HT1080 (cell line): ENCODE measurements at regions not wholly inside any gene's neighbourhood (a gene's known extent, or its start where the extent isn't known, plus 50 kb on each side); places are given as distances from the start of the nearest gene placed in this dataset.
"Not testable (repeated sequence)": the region's sequence is repeated elsewhere in the genome, so short reads cannot be mapped to it uniquely, and the experiment has no call there.

Experiments used
- DNase-seq: peaks from one replicate; pipeline ENCODE4 v3.0.0-alpha.2; 2015; ENCODE audit warnings: low read depth

GRCh38 chr2:147310335-147311057 lies 534.3 kb upstream of the ACVR2A start:
- DNase-seq = no peak

DNA sequence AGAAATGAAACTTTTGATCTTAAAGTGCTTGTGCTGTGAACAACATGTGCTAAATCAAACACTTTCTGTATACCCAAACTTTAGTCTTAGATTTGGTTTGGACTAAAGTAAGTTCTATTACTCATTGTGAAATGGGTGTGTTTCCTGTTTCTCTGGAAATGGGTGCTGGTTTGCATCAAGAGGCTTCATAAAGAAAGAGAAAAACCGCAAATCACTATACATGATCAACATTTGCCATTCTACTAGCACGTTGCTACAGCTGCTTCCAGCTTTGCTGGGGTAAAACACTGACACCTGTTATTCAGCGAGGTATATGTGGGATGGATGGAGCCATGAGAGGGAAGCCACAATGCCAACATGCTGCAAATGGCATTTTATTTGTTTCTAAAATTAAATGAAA lies 547.0 kb upstream of the ACVR2A start:
- DNase-seq = no peak

- DNase-seq = no peak
These were observed 549.9 kb upstream of the ACVR2A start for GRCh38 chr2:147294825-147295392.

GRCh38 chr2:147293991-147294824 lies 550.6 kb upstream of the ACVR2A start:
- DNase-seq = no peak

DNA sequence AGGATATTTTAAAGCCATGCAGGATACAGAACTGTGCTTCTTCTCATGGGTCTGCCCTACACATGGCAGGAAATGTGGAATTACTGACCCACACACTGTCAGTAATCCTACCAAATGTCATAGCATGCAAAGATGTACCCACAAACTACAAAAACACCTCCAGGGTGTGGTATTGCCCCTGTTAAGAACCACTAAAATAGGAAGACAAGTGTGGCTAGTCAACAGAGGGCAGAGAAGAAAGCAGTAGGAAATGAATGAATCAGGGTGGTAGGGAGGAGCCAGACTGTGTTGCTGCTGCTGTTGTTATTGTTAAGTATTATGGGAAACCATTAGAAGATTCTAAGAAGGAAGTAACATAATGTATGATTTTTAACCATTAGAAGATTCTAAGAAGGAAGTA lies 556.7 kb upstream of the ACVR2A start:
- DNase-seq = peak; percentile 6

- DNase-seq = no peak
These were observed 568.9 kb upstream of the ACVR2A start for GRCh38 chr2:147275943-147276342.

GRCh38 chr2:147273628-147274027 lies 571.2 kb upstream of the ACVR2A start:
- DNase-seq = no peak

- DNase-seq = no peak
These were observed 571.7 kb upstream of the ACVR2A start for GRCh38 chr2:147273106-147273505.

DNA sequence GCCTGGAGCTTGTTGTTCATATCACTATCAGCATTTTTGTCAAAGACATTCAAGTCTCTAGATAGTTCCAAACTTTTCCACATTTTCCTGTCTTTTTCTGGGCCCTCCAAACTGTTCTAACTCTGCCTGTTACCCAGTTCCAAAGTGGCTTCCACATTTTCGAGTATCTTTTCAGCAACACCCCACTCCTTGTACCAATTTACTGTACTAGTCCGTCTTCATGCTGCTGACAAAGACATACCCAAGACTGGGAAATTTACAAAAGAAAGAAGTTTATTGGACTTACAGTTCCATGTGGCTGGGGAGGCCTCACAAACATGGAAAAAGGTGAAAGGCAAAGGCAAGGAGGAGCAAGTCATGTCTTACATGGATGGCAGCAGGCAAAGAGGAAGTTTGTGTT lies 575.2 kb upstream of the ACVR2A start:
- not testable (repeated sequence) for DNase-seq

GRCh38 chr2:147260241-147260640 lies 584.6 kb upstream of the ACVR2A start:
- no peak for DNase-seq

DNA sequence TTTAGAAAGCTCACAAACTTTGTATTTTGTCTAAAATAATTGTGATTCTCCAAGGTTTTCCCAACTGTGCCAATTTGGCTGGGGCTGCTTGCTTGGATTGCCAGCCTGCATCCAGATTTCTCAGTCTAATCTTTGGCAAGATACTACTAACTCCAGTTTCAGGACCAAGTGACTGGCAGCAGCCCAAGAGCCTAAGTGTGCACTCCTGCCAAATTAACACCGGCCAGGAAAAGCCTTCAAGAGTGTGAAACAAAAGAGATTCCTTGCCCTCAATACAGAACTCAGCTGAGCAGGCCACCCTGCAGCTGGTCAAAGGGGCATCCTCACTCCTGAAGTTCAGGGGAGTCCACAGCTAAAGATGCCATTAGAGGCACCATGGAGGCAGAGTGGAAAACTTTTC lies 589.0 kb upstream of the ACVR2A start:
- no peak for DNase-seq

GRCh38 chr2:147250652-147251356 lies 594.0 kb upstream of the ACVR2A start:
- no peak for DNase-seq

DNA sequence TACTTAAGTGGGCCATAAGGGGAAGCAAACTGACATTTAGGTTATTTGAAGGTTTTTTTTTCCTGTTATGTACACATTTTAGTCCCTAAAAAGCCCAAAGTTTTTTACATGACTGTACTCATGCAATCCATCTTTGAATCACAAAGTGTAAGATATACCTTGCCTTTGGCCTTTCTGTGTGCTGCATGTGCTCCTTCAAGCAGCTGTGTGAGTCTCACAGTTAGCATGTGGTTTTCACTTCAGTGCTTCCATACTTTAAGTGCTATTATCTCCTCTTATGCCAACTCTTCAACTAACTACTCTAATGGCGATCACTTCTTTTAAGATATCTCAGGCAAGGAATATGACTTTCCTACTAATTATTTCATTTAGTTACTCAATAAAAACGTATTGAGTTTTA lies 597.1 kb upstream of the ACVR2A start:
- DNase-seq = no peak

GRCh38 chr2:147242445-147242844 lies 602.4 kb upstream of the ACVR2A start:
- no peak for DNase-seq

DNA sequence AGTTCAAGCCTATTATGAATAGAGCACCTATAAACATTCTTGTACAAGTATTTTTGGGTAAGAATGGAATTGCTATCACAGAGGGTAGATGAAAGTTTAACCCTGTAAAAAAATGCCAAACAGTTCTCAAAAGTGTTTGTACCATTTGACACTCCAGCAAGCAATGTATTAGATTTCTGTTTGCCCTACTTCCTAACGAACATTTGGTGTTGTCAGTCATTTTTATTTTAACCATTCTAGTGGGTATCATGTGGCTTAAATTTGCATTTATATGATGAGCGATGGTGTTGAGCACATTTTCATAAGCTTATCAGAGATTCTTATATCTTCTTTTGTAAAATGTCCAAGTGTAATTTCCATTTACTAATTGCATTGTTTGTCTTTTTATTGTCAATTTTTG lies 608.2 kb upstream of the ACVR2A start:
- DNase-seq = no peak

- peak; percentile 23 for DNase-seq
These were observed 612.6 kb upstream of the ACVR2A start for GRCh38 chr2:147232225-147232669.

DNA sequence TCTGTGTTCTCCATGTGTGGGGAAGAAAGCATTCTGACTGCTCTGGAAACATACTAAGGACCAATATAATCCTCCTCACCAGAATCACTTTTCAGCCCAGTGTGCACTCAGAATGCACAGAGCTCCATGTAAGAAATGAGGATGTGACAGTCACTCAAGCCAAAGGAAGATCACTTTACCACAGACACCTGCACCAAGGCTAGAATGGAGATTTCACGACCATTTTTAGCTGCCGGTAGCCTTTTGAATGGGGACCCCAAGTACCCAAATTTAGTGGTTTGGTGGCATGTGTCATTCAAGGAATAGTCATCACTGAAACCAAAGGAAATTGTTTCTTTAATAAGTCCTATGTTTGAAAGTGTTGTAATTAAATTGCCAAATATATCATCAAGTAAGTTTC lies 613.2 kb upstream of the ACVR2A start:
- DNase-seq = no peak

DNA sequence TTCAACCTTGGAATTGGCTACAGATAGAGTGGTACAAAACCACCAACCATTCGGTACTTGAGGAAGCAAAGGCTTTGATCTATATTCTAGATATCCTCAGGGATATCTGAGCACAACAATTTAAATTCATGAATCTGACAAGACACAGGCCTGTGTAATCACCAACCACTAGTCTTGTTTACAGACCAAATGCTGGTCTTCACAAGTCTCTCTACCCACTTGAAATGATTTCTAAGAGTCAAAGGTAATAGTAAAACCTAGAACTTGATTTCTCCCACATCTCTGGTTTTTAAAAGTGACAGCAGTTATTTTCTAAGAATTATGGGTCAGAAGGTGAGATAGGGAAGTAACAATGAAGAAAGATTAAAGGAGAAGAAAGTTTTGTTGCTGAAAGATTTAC lies 613.7 kb upstream of the ACVR2A start:
- no peak for DNase-seq

GRCh38 chr2:147227313-147227712 lies 617.5 kb upstream of the ACVR2A start:
- no peak for DNase-seq

DNA sequence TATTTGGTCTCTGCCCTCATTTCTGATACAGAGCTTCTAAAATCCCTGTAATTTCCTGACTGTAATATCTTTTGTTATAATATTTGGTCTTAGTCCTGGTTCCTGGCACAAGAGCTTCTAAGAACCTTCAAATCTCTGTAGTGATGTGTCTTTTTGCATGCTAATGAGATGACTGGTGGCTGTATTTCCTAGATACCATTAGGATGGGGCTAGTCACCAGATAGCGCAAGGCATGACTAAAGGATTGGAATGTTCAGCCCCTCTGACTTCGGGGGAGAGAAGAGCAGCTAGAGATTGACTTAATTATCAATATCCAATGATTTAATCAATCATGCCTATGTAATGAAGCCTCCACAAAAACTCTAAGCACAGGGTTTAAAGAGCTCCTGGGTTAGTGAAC lies 620.8 kb upstream of the ACVR2A start:
- DNase-seq = peak; percentile 34

DNA sequence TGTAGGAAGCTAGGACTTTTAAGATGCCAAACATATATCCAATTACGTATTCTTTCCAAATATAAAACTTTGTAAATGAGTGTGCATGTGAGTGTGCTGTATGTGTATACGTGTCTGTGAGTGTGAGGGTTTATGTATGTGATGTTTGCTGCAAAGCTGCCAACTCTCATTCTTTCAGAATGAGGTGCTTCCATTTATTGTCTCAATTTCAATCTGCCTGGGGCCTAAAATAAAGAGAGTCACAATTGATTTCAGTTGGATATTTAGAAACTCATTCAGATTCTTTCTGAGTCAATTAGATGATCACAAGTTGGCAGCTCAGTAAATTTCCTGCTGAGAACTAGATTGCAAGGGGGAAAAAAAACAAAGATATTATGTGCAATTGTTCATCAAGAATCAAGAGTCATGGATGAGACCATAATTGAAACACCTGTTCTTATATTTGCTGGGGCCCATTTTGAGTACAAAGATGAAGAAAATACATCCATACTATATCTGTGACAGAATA lies 621.2 kb upstream of the ACVR2A start:
- no peak for DNase-seq

- DNase-seq = no peak
These were observed 621.7 kb upstream of the ACVR2A start for GRCh38 chr2:147223119-147223518.
